A673 (cell line): ENCODE measurements at regions not wholly inside any gene's neighbourhood (a gene's known extent, or its start where the extent isn't known, plus 50 kb on each side); places are given as distances from the start of the nearest gene placed in this dataset.

Experiments
- BruUV-seq: library from RNA; stranded (reverse); fragments of 400-500 nt; replicated peaks from 2 replicates; lab custom pipeline; 2021; lab: Mats Ljungman, UMichigan
- CTCF ChIA-PET: fragments of 300-600 bp; sonication (Branson Sonifier 250); formaldehyde crosslinking; loops from one replicate; lab custom pipeline; 2022; ENCODE audit warnings: antibody characterized with exemption; lab: Charles Lee
- POLR2A ChIA-PET: fragments of 300-600 bp; sonication (Branson Sonifier 250); formaldehyde crosslinking; loops from one replicate; lab custom pipeline; 2022; ENCODE audit warnings: antibody characterized with exemption; ENCODE audit not compliant: low non-redundant PET; lab: Charles Lee
- DNase-seq: peaks from one replicate; pipeline ENCODE4 v3.0.0-alpha.2; 2015; ENCODE audit warnings: low spot score
- H3K27ac ChIP-seq: fragments of 200-600 bp; sonication (generic); 2 replicates; pipeline ENCODE4 v1.5.1; 2016; ENCODE audit warnings: mixed run types, low read depth, mild to moderate bottlenecking, mixed read lengths, antibody characterized with exemption, low read length; ENCODE audit not compliant: poor library complexity, severe bottlenecking
- H3K27me3 ChIP-seq: fragments of 200-600 bp; sonication (generic); replicated peaks from 2 replicates; pipeline ENCODE4 v1.6.1; 2017; ENCODE audit warnings: mixed run types, low read depth, mild to moderate bottlenecking, mixed read lengths, antibody characterized with exemption, low read length; ENCODE audit not compliant: insufficient read depth, poor library complexity
- H3K36me3 ChIP-seq: fragments of 200-600 bp; sonication (generic); 2 replicates; pipeline ENCODE4 v1.6.1; 2016; ENCODE audit warnings: mixed run types, mild to moderate bottlenecking, mixed read lengths, antibody characterized with exemption, low read length; ENCODE audit not compliant: insufficient read depth, poor library complexity, severe bottlenecking
- H3K4me1 ChIP-seq: fragments of 200-600 bp; sonication (generic); 2 replicates; pipeline ENCODE4 v1.6.1; 2017; ENCODE audit warnings: mixed run types, mild to moderate bottlenecking, mixed read lengths, antibody characterized with exemption, low read length; ENCODE audit not compliant: insufficient read depth, poor library complexity, severe bottlenecking
- H3K4me3 ChIP-seq: fragments of 200-600 bp; sonication (generic); 2 replicates; pipeline ENCODE4 v1.5.1; 2016; ENCODE audit warnings: low read depth, mixed run types, mild to moderate bottlenecking, mixed read lengths, low read length; ENCODE audit not compliant: poor library complexity, severe bottlenecking
- H3K9me3 ChIP-seq: fragments of 200-600 bp; sonication (generic); 2 replicates; pipeline ENCODE4 v1.6.1; 2016; ENCODE audit warnings: mixed run types, low read depth, mild to moderate bottlenecking, mixed read lengths, antibody characterized with exemption, low read length; ENCODE audit not compliant: poor library complexity, severe bottlenecking
- EZH2 ChIP-seq: fragments of 200-600 bp; sonication (generic); IDR thresholded peaks from 2 replicates; pipeline ENCODE4 v1.6.1; 2017; ENCODE audit warnings: borderline replicate concordance, low read depth, mild to moderate bottlenecking, mixed read lengths, antibody characterized with exemption, low read length; ENCODE audit not compliant: poor library complexity, severe bottlenecking
- intact Hi-C: fragments of 100-400 bp; cut with micrococcal nuclease; formaldehyde crosslinking; loops from one replicate; pipeline ENCODE4 v1.10.0; 2022; ENCODE audit not compliant: unreplicated experiment
- TF ChIP-seq, protein P1 (sequence below): fragments of 300-800, 200-600 bp; sonication (generic); conservative IDR thresholded peaks from 2 replicates; pipeline ENCODE4 v1.5.1; 2017; ENCODE audit warnings: low read depth, mild to moderate bottlenecking, antibody characterized with exemption, low read length, moderate library complexity, mixed read lengths

DNA sequence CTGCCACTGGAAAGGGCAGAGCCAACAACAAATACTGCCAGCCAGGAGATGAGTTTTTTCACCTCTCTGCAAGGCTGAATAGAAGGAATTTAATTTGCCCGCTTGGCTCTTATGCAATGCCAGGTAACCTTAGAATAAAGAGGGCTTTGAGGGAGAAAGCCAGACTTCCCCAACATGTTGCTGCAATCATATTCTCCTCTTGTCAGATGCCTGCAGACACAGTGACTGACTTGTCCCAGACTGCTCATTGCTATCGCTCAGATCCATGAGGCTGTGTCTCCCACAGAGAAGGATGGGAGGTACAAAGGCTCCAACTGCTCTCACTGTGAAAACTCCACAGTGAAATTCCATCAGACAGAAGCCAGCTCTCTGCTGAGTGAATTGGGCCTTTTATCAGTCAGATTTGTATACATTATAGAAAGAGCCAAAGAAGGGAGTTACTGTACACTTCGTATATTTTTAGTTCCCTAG, 517.0 kb upstream of the ID4 start:
- ChIA-PET POLR2A (no interaction called here), CTCF (no interaction called here)
- Histone ChIP-seq H3K27me3 (no peaks in the 10 kb centered on the region), H3K9me3 (no peaks in the 10 kb centered on the region), H3K27ac (no peak overlapping the region), H3K4me3 (no peak overlapping the region), H3K36me3 (no peaks in the 10 kb centered on the region), H3K4me1 (peaks cover 14% of the 10 kb centered on the region)
- TF ChIP-seq, protein P1, sequence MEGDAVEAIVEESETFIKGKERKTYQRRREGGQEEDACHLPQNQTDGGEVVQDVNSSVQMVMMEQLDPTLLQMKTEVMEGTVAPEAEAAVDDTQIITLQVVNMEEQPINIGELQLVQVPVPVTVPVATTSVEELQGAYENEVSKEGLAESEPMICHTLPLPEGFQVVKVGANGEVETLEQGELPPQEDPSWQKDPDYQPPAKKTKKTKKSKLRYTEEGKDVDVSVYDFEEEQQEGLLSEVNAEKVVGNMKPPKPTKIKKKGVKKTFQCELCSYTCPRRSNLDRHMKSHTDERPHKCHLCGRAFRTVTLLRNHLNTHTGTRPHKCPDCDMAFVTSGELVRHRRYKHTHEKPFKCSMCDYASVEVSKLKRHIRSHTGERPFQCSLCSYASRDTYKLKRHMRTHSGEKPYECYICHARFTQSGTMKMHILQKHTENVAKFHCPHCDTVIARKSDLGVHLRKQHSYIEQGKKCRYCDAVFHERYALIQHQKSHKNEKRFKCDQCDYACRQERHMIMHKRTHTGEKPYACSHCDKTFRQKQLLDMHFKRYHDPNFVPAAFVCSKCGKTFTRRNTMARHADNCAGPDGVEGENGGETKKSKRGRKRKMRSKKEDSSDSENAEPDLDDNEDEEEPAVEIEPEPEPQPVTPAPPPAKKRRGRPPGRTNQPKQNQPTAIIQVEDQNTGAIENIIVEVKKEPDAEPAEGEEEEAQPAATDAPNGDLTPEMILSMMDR = no peak
- TF ChIP-seq EZH2 = no peak
- no peak for DNase-seq
- intact Hi-C loops = no loop called here
- BruUV-seq = no TSS peak

- POLR2A ChIA-PET = interaction anchor here (0.5 kb wide), 1 partner anchor 9 kb away, joined by 5 read pairs; no protein-coding TSS in a partner anchor
- BruUV-seq = no TSS peak
- no peak overlapping the region for H3K27ac ChIP-seq
- CTCF ChIA-PET = interaction anchor here (0.6 kb wide), 1 partner anchor 189 kb away, joined by 8 read pairs; no protein-coding TSS in a partner anchor
- peaks cover 40% of the 10 kb centered on the region for H3K4me1 ChIP-seq
- TF ChIP-seq, protein P1 = no peak
- no peak for TF ChIP-seq EZH2
- H3K36me3 ChIP-seq = no peaks in the 10 kb centered on the region
- no peaks in the 10 kb centered on the region for H3K9me3 ChIP-seq
- no peak overlapping the region for H3K4me3 ChIP-seq
- intact Hi-C loops = no loop called here
- no peaks in the 10 kb centered on the region for H3K27me3 ChIP-seq
- DNase-seq = peak; percentile 38
Observed at GRCh38 chr6:19322691-19323485, 514.3 kb upstream of the ID4 start.

DNA sequence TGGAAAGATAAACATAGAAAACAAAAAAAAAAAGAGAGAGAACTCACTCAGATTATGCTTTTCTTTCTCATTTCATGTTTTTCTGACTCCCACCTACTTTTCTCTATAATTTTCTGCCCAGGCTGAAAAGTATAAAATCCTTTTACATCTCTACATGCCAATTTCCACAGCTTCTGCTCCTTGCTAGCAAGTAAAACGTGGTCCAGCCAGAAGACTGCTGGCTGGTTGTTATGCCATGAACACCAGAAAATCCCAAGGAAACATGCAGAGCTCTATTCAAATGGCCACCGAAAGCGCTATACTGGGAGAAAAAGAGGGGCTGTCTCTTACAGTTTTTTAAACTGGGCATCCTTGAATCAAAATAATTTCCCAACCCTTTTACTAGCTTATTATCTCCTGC, 512.8 kb upstream of the ID4 start:
- Histone ChIP-seq H3K4me3 (no peak overlapping the region), H3K4me1 (peaks cover 45% of the 10 kb centered on the region), H3K27ac (no peak overlapping the region), H3K9me3 (no peaks in the 10 kb centered on the region), H3K36me3 (no peaks in the 10 kb centered on the region), H3K27me3 (peaks cover 7% of the 10 kb centered on the region)
- no peak for DNase-seq
- TF ChIP-seq, protein P1 = no peak
- no peak for TF ChIP-seq EZH2
- CTCF ChIA-PET = no interaction called here
- no TSS peak for BruUV-seq
- POLR2A ChIA-PET = no interaction called here
- intact Hi-C loops = no loop called here
